GM12892 (cell line): ENCODE measurements at regions not wholly inside any gene's neighbourhood (a gene's known extent, or its start where the extent isn't known, plus 50 kb on each side); places are given as distances from the start of the nearest gene placed in this dataset.

Experiments used
- POLR2A ChIP-seq: IDR thresholded peaks from 2 replicates; pipeline ENCODE4 v1.6.1; 2011; ENCODE audit warnings: low read depth, low read length, control low read depth
- POLR2AphosphoS5 ChIP-seq: IDR thresholded peaks from 2 replicates; pipeline ENCODE4 v1.6.1; 2011; ENCODE audit warnings: low read depth, low read length, control low read depth
- TAF1 ChIP-seq: IDR thresholded peaks from 2 replicates; pipeline ENCODE4 v1.6.1; 2011; ENCODE audit warnings: low read depth, mild to moderate bottlenecking, control low read depth, low read length, borderline replicate concordance

DNA sequence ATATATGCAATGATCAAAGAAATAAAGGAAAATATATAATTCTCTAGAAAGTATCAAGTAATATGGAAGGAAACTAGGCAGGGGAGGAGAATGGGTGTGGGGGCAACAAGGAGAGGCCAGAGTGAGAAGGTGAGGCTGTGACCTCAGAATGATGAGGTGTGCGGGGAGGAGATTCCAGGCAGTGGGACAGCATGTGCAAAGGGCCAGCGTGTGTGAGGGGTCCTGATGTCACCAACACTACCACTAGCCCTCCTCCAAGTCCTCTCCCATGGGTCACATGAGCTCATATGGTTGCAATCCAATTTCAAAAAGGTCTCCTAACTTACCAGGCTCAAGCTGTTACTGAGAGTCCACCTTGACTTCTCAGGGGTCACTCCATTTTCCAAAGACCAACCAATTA is 463.9 kb downstream of the MN1 start:
- TF ChIP-seq POLR2A (no peak), POLR2AphosphoS5 (no peak), TAF1 (no peak)
